CD4-positive, alpha-beta memory T cell (primary cell): ENCODE measurements at regions not wholly inside any gene's neighbourhood (a gene's known extent, or its start where the extent isn't known, plus 50 kb on each side); places are given as distances from the start of the nearest gene placed in this dataset.

ENCODE experiments used
- CTCF ChIA-PET: fragments of 350-600 bp; sonication (Branson Sonifier 250); formaldehyde crosslinking; loops from one replicate; lab custom pipeline; 2021; ENCODE audit warnings: inconsistent platforms; ENCODE audit not compliant: partially characterized antibody; lab: Charles Lee
- POLR2A ChIA-PET: fragments of 350-600 bp; sonication (Branson Sonifier 250); formaldehyde crosslinking; loops from one replicate; lab custom pipeline; 2021; ENCODE audit not compliant: partially characterized antibody; lab: Charles Lee
- DNase-seq, 5 donors: peaks; one replicate each; pipeline versions ENCODE4 v3.0.0 to v3.0.0-alpha.2; 2020 to 2022; ENCODE audit warnings: mixed read lengths in 1 of 5
- H3K27ac ChIP-seq: one replicate; pipeline ENCODE4 v1.7.0; 2013; ENCODE audit warnings: low read depth, low read length
- H3K27me3 ChIP-seq: 2 replicates; pipeline ENCODE4 v1.7.0; 2013; ENCODE audit warnings: mild to moderate bottlenecking, low read length, moderate library complexity; ENCODE audit not compliant: insufficient read depth
- H3K36me3 ChIP-seq: 2 replicates; pipeline ENCODE4 v1.7.0; 2013; ENCODE audit warnings: mild to moderate bottlenecking, low read length, moderate library complexity; ENCODE audit not compliant: insufficient read depth
- H3K4me1 ChIP-seq: 2 replicates; pipeline ENCODE4 v1.7.0; 2013; ENCODE audit warnings: mild to moderate bottlenecking, low read length, moderate library complexity; ENCODE audit not compliant: insufficient read depth
- H3K4me3 ChIP-seq, 2 donors: one replicate each; pipeline ENCODE4 v1.7.0; 2013; ENCODE audit warnings: low read length in 2 of 2, mild to moderate bottlenecking in 1 of 2
- H3K9me3 ChIP-seq, 2 donors: one replicate each; pipeline ENCODE4 v1.7.0; 2013; ENCODE audit warnings: low read length in 2 of 2, control low read depth in 1 of 2; ENCODE audit not compliant: control insufficient read depth in 1 of 2
- H3K27ac Mint-ChIP-seq, 7 donors: one replicate each; pipeline ENCODE4 v1.8.0; 2020 to 2021; ENCODE audit warnings: mixed read lengths in 7 of 7, mild to moderate bottlenecking in 6 of 7, inconsistent platforms in 3 of 7, moderate library complexity in 3 of 7
- H3K27me3 Mint-ChIP-seq, 2 donors: one replicate each; pipeline ENCODE4 v1.8.0; 2020 to 2021; ENCODE audit warnings: mixed read lengths in 2 of 2
- H3K36me3 Mint-ChIP-seq, 2 donors: one replicate each; pipeline ENCODE4 v1.8.0; 2020 to 2021; ENCODE audit warnings: mixed read lengths in 2 of 2, inconsistent platforms in 1 of 2, mild to moderate bottlenecking in 1 of 2
- H3K4me1 Mint-ChIP-seq, 4 donors: one replicate each; pipeline ENCODE4 v1.8.0; 2020 to 2021; ENCODE audit warnings: mixed read lengths in 4 of 4, mild to moderate bottlenecking in 1 of 4
- H3K4me3 Mint-ChIP-seq, 8 donors: one replicate each; pipeline ENCODE4 v1.8.0; 2020 to 2021; ENCODE audit warnings: mixed read lengths in 8 of 8, mild to moderate bottlenecking in 7 of 8, moderate library complexity in 6 of 8, inconsistent platforms in 3 of 8
- H3K9me3 Mint-ChIP-seq, 8 donors: one replicate each; pipeline ENCODE4 v1.8.0; 2020 to 2021; ENCODE audit warnings: mixed read lengths in 8 of 8, mild to moderate bottlenecking in 5 of 8, inconsistent platforms in 3 of 8, moderate library complexity in 1 of 8
- intact Hi-C: fragments of 100-400 bp; cut with micrococcal nuclease; formaldehyde crosslinking; loops from one replicate; pipeline ENCODE4 v1.15.1; 2023

GRCh38 chr12:105466901-105467598, 136.6 kb downstream of the C12orf75 start:
- Histone ChIP-seq H3K4me1 (no peaks in the 10 kb centered on the region), H3K4me3 (no peak overlapping the region), H3K9me3 (no peaks in the 10 kb centered on the region), H3K27me3 (no peaks in the 10 kb centered on the region), H3K36me3 (no peaks in the 10 kb centered on the region), H3K27ac (no peak overlapping the region)
- intact Hi-C loops: no loop called here
- no peak for DNase-seq
- ChIA-PET POLR2A (no interaction called here), CTCF (no interaction called here)
- Mint-ChIP-seq H3K9me3 (peaks cover 0 to 1% (median 0%) of the 10 kb centered on the region in 8 donors), H3K36me3 (no peaks in the 10 kb centered on the region), H3K4me3 (no peak overlapping the region), H3K4me1 (no peaks in the 10 kb centered on the region), H3K27me3 (peaks cover 2 to 4% of the 10 kb centered on the region in 2 donors), H3K27ac (no peak overlapping the region)

- Mint-ChIP-seq H3K4me1 (no peaks in the 10 kb centered on the region), H3K27ac (no peak overlapping the region), H3K4me3 (no peak overlapping the region), H3K36me3 (no peaks in the 10 kb centered on the region), H3K27me3 (peaks cover 2 to 4% of the 10 kb centered on the region in 2 donors), H3K9me3 (peaks cover 0 to 1% (median 0%) of the 10 kb centered on the region in 8 donors)
- no peaks in the 10 kb centered on the region for H3K27me3 ChIP-seq
- no peak for DNase-seq
- no peak overlapping the region for H3K27ac ChIP-seq
- ChIA-PET POLR2A (no interaction called here), CTCF (no interaction called here)
- H3K4me3 ChIP-seq: no peak overlapping the region
- H3K4me1 ChIP-seq: no peaks in the 10 kb centered on the region
- H3K9me3 ChIP-seq: no peaks in the 10 kb centered on the region
- intact Hi-C loops: no loop called here
- H3K36me3 ChIP-seq: no peaks in the 10 kb centered on the region
Measured at GRCh38 chr12:105467710-105468366, 137.3 kb downstream of the C12orf75 start.

- Mint-ChIP-seq H3K4me3 (no peak overlapping the region), H3K4me1 (no peaks in the 10 kb centered on the region), H3K9me3 (peaks cover 0 to 1% (median 0%) of the 10 kb centered on the region in 8 donors), H3K27me3 (peaks cover 2 to 4% of the 10 kb centered on the region in 2 donors), H3K27ac (no peak overlapping the region), H3K36me3 (no peaks in the 10 kb centered on the region)
- Histone ChIP-seq H3K27ac (no peak overlapping the region), H3K9me3 (no peaks in the 10 kb centered on the region), H3K36me3 (no peaks in the 10 kb centered on the region), H3K4me1 (no peaks in the 10 kb centered on the region), H3K4me3 (no peak overlapping the region), H3K27me3 (no peaks in the 10 kb centered on the region)
- POLR2A ChIA-PET: no interaction called here
- CTCF ChIA-PET: no interaction called here
- DNase-seq: no peak
- intact Hi-C loops: no loop called here
Measured at GRCh38 chr12:105468464-105468863, 138.0 kb downstream of the C12orf75 start.

GRCh38 chr12:105469211-105469610, 138.7 kb downstream of the C12orf75 start:
- ChIA-PET CTCF (no interaction called here), POLR2A (no interaction called here)
- Mint-ChIP-seq H3K27me3 (peaks cover 5% of the 10 kb centered on the region in 2 donors), H3K4me1 (no peaks in the 10 kb centered on the region), H3K27ac (no peak overlapping the region), H3K4me3 (no peak overlapping the region), H3K9me3 (peaks cover 0 to 1% (median 0%) of the 10 kb centered on the region in 8 donors), H3K36me3 (no peaks in the 10 kb centered on the region)
- Histone ChIP-seq H3K27ac (no peak overlapping the region), H3K9me3 (no peaks in the 10 kb centered on the region), H3K4me3 (no peak overlapping the region), H3K27me3 (no peaks in the 10 kb centered on the region), H3K4me1 (no peaks in the 10 kb centered on the region), H3K36me3 (no peaks in the 10 kb centered on the region)
- intact Hi-C loops: no loop called here
- no peak for DNase-seq

- Histone ChIP-seq H3K27ac (no peak overlapping the region), H3K27me3 (no peaks in the 10 kb centered on the region), H3K4me3 (no peak overlapping the region), H3K4me1 (no peaks in the 10 kb centered on the region), H3K36me3 (no peaks in the 10 kb centered on the region), H3K9me3 (no peaks in the 10 kb centered on the region)
- Mint-ChIP-seq H3K4me1 (no peaks in the 10 kb centered on the region), H3K36me3 (no peaks in the 10 kb centered on the region), H3K4me3 (no peak overlapping the region), H3K27ac (no peak overlapping the region), H3K9me3 (peaks cover 0 to 1% (median 0%) of the 10 kb centered on the region in 8 donors), H3K27me3 (peaks cover 6 to 8% of the 10 kb centered on the region in 2 donors)
- CTCF ChIA-PET: no interaction called here
- intact Hi-C loops: no loop called here
- POLR2A ChIA-PET: no interaction called here
- DNase-seq: no peak
Measured at GRCh38 chr12:105469701-105470100, 139.2 kb downstream of the C12orf75 start.

GRCh38 chr12:105470102-105470501, 139.6 kb downstream of the C12orf75 start:
- Histone ChIP-seq H3K4me3 (no peak overlapping the region), H3K36me3 (no peaks in the 10 kb centered on the region), H3K9me3 (no peaks in the 10 kb centered on the region), H3K27ac (no peak overlapping the region), H3K27me3 (no peaks in the 10 kb centered on the region), H3K4me1 (no peaks in the 10 kb centered on the region)
- CTCF ChIA-PET: no interaction called here
- Mint-ChIP-seq H3K9me3 (peaks cover 0 to 1% (median 0%) of the 10 kb centered on the region in 8 donors), H3K27ac (no peak overlapping the region), H3K4me3 (no peak overlapping the region), H3K36me3 (no peaks in the 10 kb centered on the region), H3K4me1 (no peaks in the 10 kb centered on the region), H3K27me3 (peaks cover 6 to 8% of the 10 kb centered on the region in 2 donors)
- no peak for DNase-seq
- intact Hi-C loops: no loop called here
- POLR2A ChIA-PET: no interaction called here

GRCh38 chr12:105470601-105471000, 140.1 kb downstream of the C12orf75 start:
- Histone ChIP-seq H3K9me3 (no peaks in the 10 kb centered on the region), H3K36me3 (no peaks in the 10 kb centered on the region), H3K4me3 (no peak overlapping the region), H3K27me3 (no peaks in the 10 kb centered on the region), H3K4me1 (no peaks in the 10 kb centered on the region), H3K27ac (no peak overlapping the region)
- no peak overlapping the region for H3K4me3 Mint-ChIP-seq
- DNase-seq: no peak
- peaks cover 6 to 8% of the 10 kb centered on the region in 2 donors for H3K27me3 Mint-ChIP-seq
- no peaks in the 10 kb centered on the region for H3K4me1 Mint-ChIP-seq
- intact Hi-C loops: no loop called here
- no peaks in the 10 kb centered on the region for H3K36me3 Mint-ChIP-seq
- H3K9me3 Mint-ChIP-seq: peaks cover 0 to 1% (median 0%) of the 10 kb centered on the region in 8 donors
- no peak overlapping the region for H3K27ac Mint-ChIP-seq
- ChIA-PET CTCF (no interaction called here), POLR2A (no interaction called here)
